IMR-90 (cell line): ENCODE measurements at regions not wholly inside any gene's neighbourhood (a gene's known extent, or its start where the extent isn't known, plus 50 kb on each side); places are given as distances from the start of the nearest gene placed in this dataset.

ENCODE experiments used
- CTCF ChIP-seq: conservative IDR thresholded peaks from 2 replicates; pipeline ENCODE4 v1.5.1; 2012; ENCODE audit warnings: mild to moderate bottlenecking, low read depth, low read length, improper control_type of control experiment
- ELK1 ChIP-seq: fragments of 150-350 bp; IDR thresholded peaks from 2 replicates; pipeline ENCODE4 v1.6.1; 2016; ENCODE audit warnings: low read depth, mild to moderate bottlenecking, low read length, moderate library complexity, borderline replicate concordance
- NFE2L2 ChIP-seq: fragments of 150-350 bp; IDR thresholded peaks from 2 replicates; pipeline ENCODE4 v1.6.1; 2016; ENCODE audit warnings: low read depth, mild to moderate bottlenecking, low read length
- RAD21 ChIP-seq: IDR thresholded peaks from 2 replicates; pipeline ENCODE4 v1.6.1; 2012; ENCODE audit warnings: low read length, improper control_type of control experiment
- RFX5 ChIP-seq: IDR thresholded peaks from 2 replicates; pipeline ENCODE4 v1.8.0; 2012; ENCODE audit warnings: low read depth, mild to moderate bottlenecking, low read length, moderate library complexity
- USF2 ChIP-seq: fragments of 150-350 bp; IDR thresholded peaks from 2 replicates; pipeline ENCODE4 v1.6.1; 2017; ENCODE audit warnings: mild to moderate bottlenecking, antibody characterized with exemption, low read length, low read depth

- no peak for TF ChIP-seq CTCF
- no peak for TF ChIP-seq USF2
- no peak for TF ChIP-seq RAD21
- no peak for TF ChIP-seq NFE2L2
- no peak for TF ChIP-seq ELK1
- TF ChIP-seq RFX5 = no peak
Observed at GRCh38 chr13:111472083-111472482, 151.6 kb downstream of the TEX29 start.
